Mammary epithelial cell (primary cell): ENCODE measurements at regions not wholly inside any gene's neighbourhood (a gene's known extent, or its start where the extent isn't known, plus 50 kb on each side); places are given as distances from the start of the nearest gene placed in this dataset.

Experiments used
- CTCF ChIP-seq, 2 donors: IDR thresholded peaks in 1 of 2; conservative IDR thresholded peaks in 1 of 2; 2 replicates each; pipeline ENCODE4 v1.5.1; 2011 to 2012; ENCODE audit warnings: inconsistent platforms in 2 of 2, low read length in 2 of 2, mild to moderate bottlenecking in 2 of 2, control low read depth in 1 of 2, low read depth in 1 of 2; ENCODE audit not compliant: insufficient read depth in 1 of 2; ENCODE audit errors: extremely low read depth in 1 of 2
- EZH2 ChIP-seq: IDR thresholded peaks from 2 replicates; pipeline ENCODE4 v1.6.1; 2012; ENCODE audit warnings: low read length, inconsistent platforms, borderline replicate concordance

GRCh38 chr2:182664212-182664611 is 51.8 kb upstream of the DNAJC10 start:
- no peak for TF ChIP-seq CTCF (conservative IDR thresholded peaks at IDR 0.05 in 1 of 2, IDR thresholded peaks at IDR 0.05 in 1 of 2; ENCODE audit: extremely low read depth in 1 of 2, insufficient read depth in 1 of 2, low read depth in 1 of 2, low read length in 2 of 2)
- TF ChIP-seq EZH2: no peak
